ENCODE measurements at regions not wholly inside any gene's neighbourhood (a gene's known extent, or its start where the extent isn't known, plus 50 kb on each side); places are given as distances from the start of the nearest gene placed in this dataset.

- TF ChIP-seq CTCF (IDR thresholded peaks at IDR 0.05; ENCODE audit: insufficient read depth, low read length, poor library complexity, severe bottlenecking) (no peak), EZH2phosphoT487 (conservative IDR thresholded peaks at IDR 0.05; ENCODE audit: low read length) (no peak)
Measured at GRCh38 chr9:17930071-17930470, 351.2 kb downstream of the SH3GL2 start.

Data from SU-DHL-6 (cell line).